HG02798 (cell line): ENCODE measurements at regions not wholly inside any gene's neighbourhood (a gene's known extent, or its start where the extent isn't known, plus 50 kb on each side); places are given as distances from the start of the nearest gene placed in this dataset.

Source experiments
- ATAC-seq: cut with Tn5 transposase; IDR thresholded peaks from one replicate; pipeline ENCODE4 v1.9.1; 2021; ENCODE audit warnings: mild to moderate bottlenecking; ENCODE audit not compliant: unreplicated experiment, poor library complexity

DNA sequence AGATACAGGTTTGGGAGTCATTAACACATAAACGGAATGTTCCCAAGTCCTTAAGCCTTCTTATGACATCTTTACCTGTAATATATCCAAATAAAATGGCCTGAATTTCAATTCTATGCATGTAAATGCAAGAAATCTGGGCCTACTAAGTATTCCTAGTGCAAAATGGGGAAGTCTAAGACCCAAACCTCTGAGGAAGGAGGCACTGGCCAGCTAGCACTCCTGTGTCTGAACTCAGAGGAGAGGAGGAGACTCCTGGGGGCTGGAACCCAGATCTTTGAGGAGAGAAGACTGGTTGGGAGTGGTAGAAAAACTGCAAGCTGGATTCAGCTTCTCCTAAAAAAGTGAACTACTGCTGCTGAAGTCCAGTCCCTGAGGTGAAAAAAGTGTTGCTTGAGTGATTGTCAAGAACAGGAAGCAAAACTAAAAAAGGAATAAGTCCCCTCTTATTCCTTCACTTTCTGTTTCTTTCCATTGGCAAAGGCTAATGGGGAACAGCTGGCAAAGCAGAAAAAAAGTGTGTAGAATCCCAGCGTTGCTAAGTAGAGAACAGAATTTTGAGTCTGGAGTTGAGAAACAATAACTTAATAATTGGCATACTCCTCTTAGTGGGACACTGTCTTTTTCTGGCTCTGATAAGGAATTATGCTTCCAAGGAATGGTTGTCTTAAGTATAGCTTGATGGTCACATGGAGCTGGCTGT lies 54.8 kb upstream of the ATP2C1 start:
- peak; percentile 7 for ATAC-seq

GRCh38 chr3:130839813-130840212 lies 54.1 kb upstream of the ATP2C1 start:
- ATAC-seq, result peak; percentile 79

DNA sequence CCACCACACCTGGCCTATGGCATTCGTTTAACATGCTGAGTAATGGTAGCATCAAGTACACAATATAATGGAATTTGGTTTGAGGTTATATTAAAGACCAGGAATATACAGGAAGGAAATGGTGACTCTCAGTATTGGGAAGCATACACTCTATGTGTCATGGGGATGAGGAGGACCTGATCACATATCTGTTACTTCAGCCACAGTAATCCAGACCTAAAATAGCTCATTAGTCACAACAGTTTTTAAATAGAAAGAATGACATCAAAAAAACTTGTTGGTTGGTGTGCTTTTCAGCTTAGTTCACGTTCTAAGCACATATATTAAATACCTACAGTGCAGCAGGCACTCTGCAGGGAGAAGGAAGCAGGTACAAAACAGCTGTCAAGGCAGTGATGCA lies 52.5 kb upstream of the ATP2C1 start:
- ATAC-seq, result no peak

- no peak for ATAC-seq
Measured at GRCh38 chr3:130843441-130843840, 50.4 kb upstream of the ATP2C1 start.
